SIG-M5 (cell line): ENCODE measurements at regions not wholly inside any gene's neighbourhood (a gene's known extent, or its start where the extent isn't known, plus 50 kb on each side); places are given as distances from the start of the nearest gene placed in this dataset.

Source experiments
- DNase-seq: peaks from one replicate; lab custom pipeline; 2025; lab: John Stamatoyannopoulos, UW

GRCh38 chr9:121569266-121569648, 69.6 kb upstream of the GGTA1 start:
- DNase-seq = no peak

- DNase-seq = no peak
These were observed 72.9 kb upstream of the GGTA1 start for GRCh38 chr9:121572581-121572980.

- DNase-seq = no peak
These were observed 74.3 kb upstream of the GGTA1 start for GRCh38 chr9:121573717-121574485.

- DNase-seq = no peak
These were observed 75.3 kb upstream of the GGTA1 start for GRCh38 chr9:121574774-121575519.

- DNase-seq = no peak
These were observed 75.0 kb upstream of the DAB2IP start for GRCh38 chr9:121576281-121577075.

GRCh38 chr9:121577166-121577565, 74.3 kb upstream of the DAB2IP start:
- no peak for DNase-seq

- no peak for DNase-seq
These were observed 73.9 kb upstream of the DAB2IP start for GRCh38 chr9:121577572-121577971.

GRCh38 chr9:121581786-121582600, 69.4 kb upstream of the DAB2IP start:
- no peak for DNase-seq

GRCh38 chr9:121582641-121583040, 68.8 kb upstream of the DAB2IP start:
- DNase-seq = no peak

- DNase-seq = no peak
These were observed 67.0 kb upstream of the DAB2IP start for GRCh38 chr9:121584421-121584820.

- DNase-seq = no peak
These were observed 63.6 kb upstream of the DAB2IP start for GRCh38 chr9:121587863-121588262.

- no peak for DNase-seq
These were observed 61.4 kb upstream of the DAB2IP start for GRCh38 chr9:121589986-121590385.

- no peak for DNase-seq
These were observed 59.2 kb upstream of the DAB2IP start for GRCh38 chr9:121592265-121592664.

- DNase-seq = no peak
These were observed 58.4 kb upstream of the DAB2IP start for GRCh38 chr9:121593066-121593465.

- DNase-seq = no peak
These were observed 54.9 kb upstream of the DAB2IP start for GRCh38 chr9:121596515-121596914.

GRCh38 chr9:121597698-121598166, 53.7 kb upstream of the DAB2IP start:
- DNase-seq = no peak

GRCh38 chr9:121598167-121598964, 53.1 kb upstream of the DAB2IP start:
- no peak for DNase-seq

GRCh38 chr9:121598965-121599871, 52.2 kb upstream of the DAB2IP start:
- no peak for DNase-seq

GRCh38 chr9:121599872-121600585, 51.4 kb upstream of the DAB2IP start:
- DNase-seq = no peak
